ENCODE measurements at regions not wholly inside any gene's neighbourhood (a gene's known extent, or its start where the extent isn't known, plus 50 kb on each side); places are given as distances from the start of the nearest gene placed in this dataset.

GRCh38 chr2:194962254-194962653, 694.8 kb upstream of the SLC39A10 start:
- H3K9me3 ChIP-seq (ENCODE audit: control insufficient read depth, low read length), result peaks cover 3% of the 10 kb centered on the region
- intact Hi-C loops (cut with DNase I), result loop anchor here in 1 of 2 donors (2.0 kb wide), 1 partner anchor 65 kb away; no protein-coding TSS in a partner anchor
- no peak overlapping the region for H3K4me3 ChIP-seq (ENCODE audit: low read length in 2 of 2)
- no peak overlapping the region for H3K27ac ChIP-seq (ENCODE audit: low read depth in 1 of 2, low read length in 2 of 2)
- no peaks in the 10 kb centered on the region for H3K36me3 ChIP-seq (ENCODE audit: control insufficient read depth in 1 of 2, insufficient read depth in 2 of 2, low read length in 1 of 2)
- no peaks in the 10 kb centered on the region for H3K4me1 ChIP-seq (ENCODE audit: control insufficient read depth in 1 of 2, insufficient read depth in 2 of 2, low read length in 2 of 2)
- no peaks in the 10 kb centered on the region for H3K27me3 ChIP-seq (ENCODE audit: control insufficient read depth in 1 of 2, insufficient read depth in 2 of 2, low read length in 1 of 2)
- WGBS, 2 donors, result 79 to 81% methylated on average over 4 of the region's 4 CpGs
- DNase-seq (no peak), ATAC-seq (ENCODE audit: low FRiP score) (no peak)

GRCh38 chr2:194954218-194954617, 702.8 kb upstream of the SLC39A10 start:
- ATAC-seq (ENCODE audit: low FRiP score), result no peak
- intact Hi-C loops (cut with DNase I), result no loop called here
- Histone ChIP-seq H3K36me3 (ENCODE audit: control insufficient read depth in 1 of 2, insufficient read depth in 2 of 2, low read length in 1 of 2) (no peaks in the 10 kb centered on the region), H3K27ac (ENCODE audit: low read depth in 1 of 2, low read length in 2 of 2) (no peak overlapping the region), H3K27me3 (ENCODE audit: control insufficient read depth in 1 of 2, insufficient read depth in 2 of 2, low read length in 1 of 2) (no peaks in the 10 kb centered on the region), H3K4me1 (ENCODE audit: control insufficient read depth in 1 of 2, insufficient read depth in 2 of 2, low read length in 2 of 2) (no peaks in the 10 kb centered on the region), H3K9me3 (ENCODE audit: control insufficient read depth, low read length) (no peaks in the 10 kb centered on the region), H3K4me3 (ENCODE audit: low read length in 2 of 2) (no peak overlapping the region)
- 13 to 14% methylated on average over 2 of the region's 2 CpGs for WGBS, 2 donors
- no peak for DNase-seq

GRCh38 chr2:194946826-194947225, 710.2 kb upstream of the SLC39A10 start:
- H3K27me3 ChIP-seq (ENCODE audit: control insufficient read depth in 1 of 2, insufficient read depth in 2 of 2, low read length in 1 of 2), result no peaks in the 10 kb centered on the region
- DNase-seq (no peak), ATAC-seq (ENCODE audit: low FRiP score) (no peak)
- H3K4me1 ChIP-seq (ENCODE audit: control insufficient read depth in 1 of 2, insufficient read depth in 2 of 2, low read length in 2 of 2), result no peaks in the 10 kb centered on the region
- H3K36me3 ChIP-seq (ENCODE audit: control insufficient read depth in 1 of 2, insufficient read depth in 2 of 2, low read length in 1 of 2), result no peaks in the 10 kb centered on the region
- 35 to 50% methylated on average over 1 of the region's 1 CpG for WGBS, 2 donors
- intact Hi-C loops (cut with DNase I), result no loop called here
- no peak overlapping the region for H3K4me3 ChIP-seq (ENCODE audit: low read length in 2 of 2)
- no peaks in the 10 kb centered on the region for H3K9me3 ChIP-seq (ENCODE audit: control insufficient read depth, low read length)
- no peak overlapping the region for H3K27ac ChIP-seq (ENCODE audit: low read depth in 1 of 2, low read length in 2 of 2)

- no peaks in the 10 kb centered on the region for H3K4me1 ChIP-seq (ENCODE audit: control insufficient read depth in 1 of 2, insufficient read depth in 2 of 2, low read length in 2 of 2)
- ATAC-seq (ENCODE audit: low FRiP score), result no peak
- WGBS, 2 donors, result 63 to 67% methylated on average over 2 of the region's 2 CpGs
Measured at GRCh38 chr2:194938066-194938465, 719.0 kb upstream of the SLC39A10 start.

GRCh38 chr2:194927489-194927888, 729.5 kb upstream of the SLC39A10 start:
- H3K27me3 ChIP-seq (ENCODE audit: control insufficient read depth in 1 of 2, insufficient read depth in 2 of 2, low read length in 1 of 2), result peaks cover 0 to 3% of the 10 kb centered on the region in 2 donors
- DNase-seq, result no peak
- intact Hi-C loops (cut with DNase I), result no loop called here
- 85 to 87% methylated on average over 7 of the region's 7 CpGs for WGBS, 2 donors
- H3K27ac ChIP-seq (ENCODE audit: low read depth in 1 of 2, low read length in 2 of 2), result no peak overlapping the region
- ATAC-seq (ENCODE audit: low FRiP score), result no peak
- H3K4me1 ChIP-seq (ENCODE audit: control insufficient read depth in 1 of 2, insufficient read depth in 2 of 2, low read length in 2 of 2), result no peaks in the 10 kb centered on the region
- H3K36me3 ChIP-seq (ENCODE audit: control insufficient read depth in 1 of 2, insufficient read depth in 2 of 2, low read length in 1 of 2), result no peaks in the 10 kb centered on the region
- no peaks in the 10 kb centered on the region for H3K9me3 ChIP-seq (ENCODE audit: control insufficient read depth, low read length)
- H3K4me3 ChIP-seq (ENCODE audit: low read length in 2 of 2), result no peak overlapping the region

More at GRCh38 chr2:194938066-194938465, 719.0 kb upstream of the SLC39A10 start:
- H3K9me3 ChIP-seq (ENCODE audit: control insufficient read depth, low read length), result no peaks in the 10 kb centered on the region
- DNase-seq, result no peak
- H3K4me3 ChIP-seq (ENCODE audit: low read length in 2 of 2), result no peak overlapping the region
- H3K36me3 ChIP-seq (ENCODE audit: control insufficient read depth in 1 of 2, insufficient read depth in 2 of 2, low read length in 1 of 2), result no peaks in the 10 kb centered on the region
- intact Hi-C loops (cut with DNase I), result no loop called here
- no peaks in the 10 kb centered on the region for H3K27me3 ChIP-seq (ENCODE audit: control insufficient read depth in 1 of 2, insufficient read depth in 2 of 2, low read length in 1 of 2)
- no peak overlapping the region for H3K27ac ChIP-seq (ENCODE audit: low read depth in 1 of 2, low read length in 2 of 2)

- Histone ChIP-seq H3K36me3 (ENCODE audit: control insufficient read depth in 1 of 2, insufficient read depth in 2 of 2, low read length in 1 of 2) (no peaks in the 10 kb centered on the region), H3K4me1 (ENCODE audit: control insufficient read depth in 1 of 2, insufficient read depth in 2 of 2, low read length in 2 of 2) (no peaks in the 10 kb centered on the region), H3K9me3 (ENCODE audit: control insufficient read depth, low read length) (no peaks in the 10 kb centered on the region), H3K4me3 (ENCODE audit: low read length in 2 of 2) (no peak overlapping the region), H3K27ac (ENCODE audit: low read depth in 1 of 2, low read length in 2 of 2) (no peak overlapping the region), H3K27me3 (ENCODE audit: control insufficient read depth in 1 of 2, insufficient read depth in 2 of 2, low read length in 1 of 2) (peaks cover 0 to 3% of the 10 kb centered on the region in 2 donors)
- DNase-seq (no peak), ATAC-seq (ENCODE audit: low FRiP score) (no peak)
- WGBS, 2 donors, result 59 to 69% methylated on average over 1 of the region's 1 CpG
- intact Hi-C loops (cut with DNase I), result no loop called here
Measured at GRCh38 chr2:194926873-194927272, 730.2 kb upstream of the SLC39A10 start.

GRCh38 chr2:194925742-194926141, 731.3 kb upstream of the SLC39A10 start:
- Histone ChIP-seq H3K27me3 (ENCODE audit: control insufficient read depth in 1 of 2, insufficient read depth in 2 of 2, low read length in 1 of 2) (peaks cover 0 to 3% of the 10 kb centered on the region in 2 donors), H3K4me3 (ENCODE audit: low read length in 2 of 2) (no peak overlapping the region), H3K27ac (ENCODE audit: low read depth in 1 of 2, low read length in 2 of 2) (no peak overlapping the region), H3K4me1 (ENCODE audit: control insufficient read depth in 1 of 2, insufficient read depth in 2 of 2, low read length in 2 of 2) (no peaks in the 10 kb centered on the region), H3K9me3 (ENCODE audit: control insufficient read depth, low read length) (no peaks in the 10 kb centered on the region), H3K36me3 (ENCODE audit: control insufficient read depth in 1 of 2, insufficient read depth in 2 of 2, low read length in 1 of 2) (no peaks in the 10 kb centered on the region)
- WGBS, 2 donors, result 55 to 58% methylated on average over 4 of the region's 4 CpGs
- no peak for DNase-seq
- intact Hi-C loops (cut with DNase I), result no loop called here
- no peak for ATAC-seq (ENCODE audit: low FRiP score)

- intact Hi-C loops (cut with DNase I), result no loop called here
- H3K27me3 ChIP-seq (ENCODE audit: control insufficient read depth in 1 of 2, insufficient read depth in 2 of 2, low read length in 1 of 2), result no peaks in the 10 kb centered on the region
- no peak overlapping the region for H3K4me3 ChIP-seq (ENCODE audit: low read length in 2 of 2)
- H3K27ac ChIP-seq (ENCODE audit: low read depth in 1 of 2, low read length in 2 of 2), result no peak overlapping the region
- no peaks in the 10 kb centered on the region for H3K36me3 ChIP-seq (ENCODE audit: control insufficient read depth in 1 of 2, insufficient read depth in 2 of 2, low read length in 1 of 2)
- H3K4me1 ChIP-seq (ENCODE audit: control insufficient read depth in 1 of 2, insufficient read depth in 2 of 2, low read length in 2 of 2), result no peaks in the 10 kb centered on the region
- DNase-seq, result no peak
- no peak for ATAC-seq (ENCODE audit: low FRiP score)
- no peaks in the 10 kb centered on the region for H3K9me3 ChIP-seq (ENCODE audit: control insufficient read depth, low read length)
Measured at GRCh38 chr2:194917519-194917918, 739.5 kb upstream of the SLC39A10 start.

GRCh38 chr2:194915485-194915884, 741.5 kb upstream of the SLC39A10 start:
- Histone ChIP-seq H3K4me3 (ENCODE audit: low read length in 2 of 2) (no peak overlapping the region), H3K36me3 (ENCODE audit: control insufficient read depth in 1 of 2, insufficient read depth in 2 of 2, low read length in 1 of 2) (no peaks in the 10 kb centered on the region), H3K4me1 (ENCODE audit: control insufficient read depth in 1 of 2, insufficient read depth in 2 of 2, low read length in 2 of 2) (no peaks in the 10 kb centered on the region), H3K27me3 (ENCODE audit: control insufficient read depth in 1 of 2, insufficient read depth in 2 of 2, low read length in 1 of 2) (no peaks in the 10 kb centered on the region), H3K27ac (ENCODE audit: low read depth in 1 of 2, low read length in 2 of 2) (no peak overlapping the region), H3K9me3 (ENCODE audit: control insufficient read depth, low read length) (no peaks in the 10 kb centered on the region)
- no peak for ATAC-seq (ENCODE audit: low FRiP score)
- intact Hi-C loops (cut with DNase I), result no loop called here
- DNase-seq, result no peak
- 87 to 90% methylated on average over 1 of the region's 1 CpG for WGBS, 2 donors

Data from aorta (tissue), 5 donors.